Stimulated activated CD4-positive, alpha-beta T cell treated with anti-CD3 and anti-CD28 coated beads, Interleukin-12 subunit alpha, Interleukin-12 subunit beta, amount 100 ng/mL, for 24 hours (primary cell): ENCODE measurements at regions not wholly inside any gene's neighbourhood (a gene's known extent, or its start where the extent isn't known, plus 50 kb on each side); places are given as distances from the start of the nearest gene placed in this dataset.

Experiments
- DNase-seq, 2 experiments: peaks; one replicate each; pipeline ENCODE4 v3.0.0-alpha.2; 2020; ENCODE audit warnings: low read depth in 2 of 2

GRCh38 chr1:60126723-60127122, 53.2 kb upstream of the C1orf87 start:
- DNase-seq: no peak
